ENCODE measurements at regions not wholly inside any gene's neighbourhood (a gene's known extent, or its start where the extent isn't known, plus 50 kb on each side); places are given as distances from the start of the nearest gene placed in this dataset.
A peak's percentile ranks its signal among the peaks of the same experiment; 100 is the strongest.
"Not testable (repeated sequence)": the region's sequence is repeated elsewhere in the genome, so short reads cannot be mapped to it uniquely, and the experiment has no call there.

DNA sequence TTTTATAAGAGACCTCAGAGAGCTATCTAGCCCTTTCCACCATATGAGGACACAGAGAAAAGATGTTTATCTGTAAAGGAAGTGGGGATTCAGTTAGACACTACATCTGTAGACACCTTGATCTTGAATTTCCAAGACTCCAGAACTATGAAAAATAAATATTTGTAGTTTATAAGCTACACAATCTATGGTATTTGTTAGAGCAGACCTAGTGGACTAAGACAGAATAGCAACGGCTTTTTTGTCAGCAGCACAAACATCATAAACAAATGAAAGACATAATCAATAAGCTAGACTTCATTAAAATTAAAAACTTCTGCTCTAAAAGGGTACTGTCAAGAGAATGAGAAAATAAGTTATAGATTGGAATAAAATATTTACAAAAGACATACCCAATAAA lies 810.1 kb downstream of the FSCB start:
- DNase-seq (ENCODE audit: low spot score) = no peak

DNA sequence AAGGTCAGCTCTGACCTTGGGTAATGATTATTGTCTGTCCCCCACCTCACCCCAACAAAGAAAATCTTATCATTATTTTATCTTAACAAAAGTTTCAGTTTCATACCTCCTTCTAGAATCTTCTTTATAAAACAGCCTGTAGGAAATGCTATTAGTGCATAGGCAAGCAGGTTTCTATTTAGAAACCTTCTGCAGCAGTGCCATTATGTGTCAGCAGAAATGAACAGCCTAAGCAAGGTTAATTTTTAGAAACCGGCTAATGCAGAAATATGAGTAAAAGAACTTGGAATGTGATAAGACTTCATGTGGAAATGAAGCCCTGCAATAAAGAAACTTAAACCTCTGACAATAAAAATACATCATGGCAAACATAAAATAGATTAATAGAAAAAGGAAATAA lies 814.4 kb downstream of the FSCB start:
- DNase-seq (ENCODE audit: low spot score) = no peak

DNA sequence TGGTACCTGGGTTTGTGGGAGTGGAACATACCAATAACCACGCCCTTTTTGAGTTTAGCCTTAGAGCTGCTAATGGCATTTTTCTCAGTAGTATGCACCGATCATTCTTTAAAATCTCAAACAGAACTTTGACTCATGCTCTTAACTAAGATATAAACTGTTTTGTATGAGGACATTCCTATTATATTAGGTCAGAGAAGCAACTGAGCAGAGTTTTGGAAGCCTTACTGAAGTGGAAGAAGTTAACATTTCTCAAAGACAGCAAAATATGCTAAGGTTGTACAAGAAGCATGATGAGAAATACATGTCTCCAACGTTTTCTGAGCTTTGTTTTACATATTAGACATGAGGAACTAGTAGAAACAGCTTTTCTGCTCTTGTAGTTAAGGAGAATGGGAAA lies 819.2 kb downstream of the FSCB start:
- no peak for DNase-seq (ENCODE audit: low spot score)

DNA sequence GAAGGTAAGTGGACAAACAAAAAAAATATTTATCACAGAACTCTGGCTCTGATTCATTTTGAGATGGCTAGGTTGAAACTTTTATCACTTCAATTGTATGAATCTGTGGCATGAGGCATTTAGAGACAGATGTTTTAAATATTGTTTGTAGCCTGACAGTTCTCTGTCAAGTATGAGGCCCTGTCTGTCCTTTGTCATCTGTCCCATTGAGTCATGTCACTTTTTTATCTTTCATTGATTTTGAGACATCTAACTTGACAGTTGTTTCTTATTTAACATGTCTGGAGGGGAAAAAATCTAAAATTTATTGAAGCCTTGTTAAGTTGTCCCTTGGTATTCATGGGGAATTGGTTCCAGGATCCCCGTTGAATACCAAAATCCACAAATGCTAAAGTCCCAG lies 829.5 kb downstream of the FSCB start:
- no peak for DNase-seq (ENCODE audit: low spot score)

DNA sequence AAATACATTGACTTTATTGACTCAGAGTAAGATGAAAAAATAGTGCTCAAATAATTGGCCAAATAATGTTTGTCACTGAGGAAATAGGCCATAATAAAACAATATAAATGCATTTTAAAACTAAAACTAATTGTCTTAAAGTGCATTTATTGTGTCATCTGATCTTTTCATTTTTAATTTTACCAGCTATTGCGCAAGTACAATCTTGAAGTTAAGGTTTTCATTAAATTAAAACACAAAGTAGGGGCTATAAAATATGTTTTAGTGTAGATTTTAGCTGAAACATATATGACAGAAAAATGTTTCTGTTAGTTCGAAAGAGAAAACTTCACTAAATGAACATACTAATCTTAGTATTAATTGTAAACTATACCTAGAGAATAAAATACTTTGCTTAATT lies 832.8 kb downstream of the FSCB start:
- no peak for DNase-seq (ENCODE audit: low spot score)

DNA sequence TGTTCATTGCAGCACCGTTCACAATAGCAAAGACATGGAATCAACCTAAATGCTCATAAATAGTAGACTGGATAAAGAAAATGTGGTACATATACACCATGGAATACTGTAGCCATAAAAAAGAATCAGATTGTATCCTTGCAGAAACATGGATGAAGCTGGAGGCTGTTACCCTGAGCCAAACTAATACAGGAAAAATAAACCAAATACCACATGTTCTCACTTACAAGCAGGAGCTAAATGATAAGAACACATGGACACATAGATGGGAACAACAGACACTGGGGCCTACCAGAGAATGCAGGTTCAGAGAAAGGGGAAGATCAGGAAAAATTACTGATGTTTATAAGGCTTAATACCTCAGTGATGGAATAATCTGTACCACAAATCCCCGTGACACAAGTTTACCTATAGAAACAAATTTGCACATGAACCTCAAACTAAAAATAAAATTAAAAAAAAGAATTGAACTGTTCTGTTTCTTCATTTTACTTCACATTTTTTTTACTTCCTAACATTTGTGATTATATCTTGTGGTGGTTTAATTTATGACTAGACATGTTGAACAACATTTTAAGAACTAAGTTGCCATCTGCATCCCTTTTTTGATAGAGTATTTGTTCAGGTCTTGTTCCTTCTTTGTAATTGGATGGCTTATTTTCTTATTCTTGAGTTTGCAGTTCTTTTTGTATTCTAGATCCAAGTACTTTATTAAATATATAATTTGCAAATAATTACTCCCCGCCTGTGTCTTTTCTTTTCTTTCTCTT lies 835.2 kb downstream of the FSCB start:
- no peak for DNase-seq (ENCODE audit: low spot score)

DNA sequence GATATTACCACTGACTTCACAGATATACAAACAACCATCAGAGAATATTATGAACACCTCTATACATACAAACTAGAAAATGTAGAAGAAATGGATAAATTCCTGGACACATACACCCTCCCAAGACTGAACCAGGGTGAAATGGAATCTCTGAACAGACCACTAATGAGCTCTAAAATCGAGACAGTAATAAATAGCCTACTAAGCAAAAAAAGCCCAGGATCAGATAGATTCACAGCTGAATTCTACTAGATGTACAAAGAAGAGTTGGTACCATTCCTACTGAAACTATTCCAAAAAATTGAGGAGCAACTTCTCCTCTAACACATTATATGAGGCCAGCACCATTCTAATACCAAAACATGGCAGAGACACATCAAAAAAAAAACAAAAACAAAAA lies 837.7 kb downstream of the FSCB start:
- no peak for DNase-seq (ENCODE audit: low spot score)

DNA sequence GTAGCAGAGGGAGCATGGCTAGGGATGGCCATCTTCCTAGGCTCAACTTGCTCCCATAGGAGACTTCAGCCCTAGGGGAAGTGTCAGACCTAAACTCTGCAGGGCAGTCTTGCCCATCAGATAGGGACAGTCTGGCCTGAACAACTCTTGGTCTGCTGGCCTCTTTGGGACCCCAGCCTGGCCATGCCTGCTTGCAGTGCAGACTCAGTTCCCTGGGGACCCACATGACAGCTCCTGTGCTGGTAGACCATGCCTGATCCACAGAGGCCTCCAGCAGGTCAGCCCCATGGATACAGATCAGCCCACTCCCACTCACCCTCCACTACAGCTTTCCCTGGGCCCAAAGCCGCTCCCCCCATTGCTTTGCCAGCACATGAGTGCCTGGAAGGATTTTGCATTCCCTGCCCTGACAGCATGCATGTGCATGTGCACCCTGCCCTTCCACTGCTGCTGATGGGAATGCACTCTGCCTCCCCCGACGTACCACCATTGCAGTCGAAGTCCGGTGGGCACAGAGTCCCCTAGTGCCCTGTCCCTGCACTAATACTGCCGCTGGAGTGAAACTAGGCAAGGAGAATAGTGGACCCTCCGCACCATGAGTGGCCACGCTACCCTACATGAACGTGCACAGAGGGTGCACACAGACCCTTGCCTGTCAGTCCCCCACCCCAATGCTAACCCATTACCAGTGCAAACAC lies 841.4 kb downstream of the FSCB start:
- DNase-seq (ENCODE audit: low spot score) = no peak

DNA sequence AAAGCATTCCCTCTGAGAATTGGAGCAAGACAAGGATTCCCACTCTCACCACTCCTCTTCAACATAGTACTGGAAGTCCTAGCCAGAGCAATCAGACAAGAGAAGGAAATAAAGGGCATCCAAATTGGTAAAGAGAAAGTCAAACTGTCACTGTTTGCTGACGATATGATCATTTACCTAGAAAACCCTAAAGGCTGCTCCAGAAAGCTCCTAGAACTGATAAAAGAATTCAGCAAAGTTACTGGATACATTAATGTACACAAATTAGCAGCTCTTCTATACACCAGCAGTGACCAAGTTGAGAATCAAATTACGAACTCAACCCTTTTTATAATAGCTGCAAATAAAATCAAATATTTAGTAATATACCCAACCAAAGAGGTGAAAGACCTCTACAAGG lies 851.9 kb downstream of the FSCB start:
- DNase-seq (ENCODE audit: low spot score) = not testable (repeated sequence)

DNA sequence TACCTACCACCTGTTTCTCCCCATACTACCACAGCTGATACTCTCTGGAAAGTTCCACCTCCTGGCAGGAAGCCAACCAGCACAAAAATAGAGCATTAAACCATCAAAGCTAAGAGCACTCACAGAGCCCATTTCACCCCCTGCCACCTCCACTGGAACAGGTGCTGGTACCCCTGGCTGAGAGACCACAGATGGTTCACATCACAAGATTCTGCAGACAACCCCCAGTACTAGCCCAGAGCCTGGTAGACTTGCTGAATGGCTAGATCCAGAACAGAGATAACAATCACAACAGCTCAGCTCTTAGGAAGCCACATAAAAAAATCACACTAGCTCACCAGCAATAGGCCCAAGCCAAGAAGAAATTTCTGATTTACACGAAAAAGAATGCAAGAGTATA lies 855.2 kb downstream of the FSCB start:
- no peak for DNase-seq (ENCODE audit: low spot score)

DNA sequence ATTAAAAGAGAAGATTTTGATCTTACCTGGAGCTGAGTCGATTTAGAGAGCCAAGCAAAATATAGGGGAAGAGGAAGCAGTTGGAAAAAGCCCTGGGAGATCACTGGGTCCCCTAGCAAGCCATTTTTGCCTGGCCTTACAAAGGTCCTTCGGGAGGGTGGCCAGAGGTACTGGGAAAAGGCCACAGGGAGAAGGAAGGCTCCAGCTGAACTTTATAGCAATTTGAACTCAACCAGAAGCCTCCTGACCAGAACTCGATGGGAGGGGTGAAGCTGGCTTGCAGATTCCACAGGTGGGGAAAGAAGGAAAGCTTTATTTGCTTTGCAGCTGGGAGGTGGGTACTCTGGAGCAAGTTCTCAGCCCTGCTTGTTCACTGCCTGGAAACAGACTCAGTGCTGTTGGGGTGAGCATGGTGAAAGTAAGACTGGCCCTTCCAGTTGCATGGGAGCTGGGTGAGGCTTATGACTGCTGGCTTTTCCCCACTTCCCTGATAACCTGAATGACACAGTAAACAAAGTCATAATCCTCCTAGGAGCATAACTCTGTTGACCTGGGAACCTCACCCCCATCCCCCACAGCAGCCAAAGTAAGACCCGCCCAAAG lies 855.8 kb downstream of the FSCB start:
- DNase-seq (ENCODE audit: low spot score) = peak; percentile 4

DNA sequence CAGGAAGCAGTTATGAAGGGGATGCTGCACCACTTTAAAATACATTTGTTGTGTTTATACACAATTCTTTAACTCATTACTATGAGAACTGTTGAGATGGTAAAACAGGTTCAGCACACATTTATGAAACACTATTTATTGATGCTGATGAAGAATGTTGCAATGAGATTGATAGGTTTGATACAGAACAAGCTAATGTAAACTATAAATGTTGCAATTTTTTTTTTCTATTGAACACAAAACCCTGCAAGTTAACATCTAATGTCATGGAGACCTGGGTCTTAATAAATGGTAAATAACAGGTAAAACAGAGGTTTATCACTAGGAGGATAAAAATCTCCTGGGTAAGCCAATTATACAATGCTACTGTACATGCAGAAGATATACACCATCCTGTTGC lies 857.6 kb downstream of the FSCB start:
- DNase-seq (ENCODE audit: low spot score) = no peak

DNA sequence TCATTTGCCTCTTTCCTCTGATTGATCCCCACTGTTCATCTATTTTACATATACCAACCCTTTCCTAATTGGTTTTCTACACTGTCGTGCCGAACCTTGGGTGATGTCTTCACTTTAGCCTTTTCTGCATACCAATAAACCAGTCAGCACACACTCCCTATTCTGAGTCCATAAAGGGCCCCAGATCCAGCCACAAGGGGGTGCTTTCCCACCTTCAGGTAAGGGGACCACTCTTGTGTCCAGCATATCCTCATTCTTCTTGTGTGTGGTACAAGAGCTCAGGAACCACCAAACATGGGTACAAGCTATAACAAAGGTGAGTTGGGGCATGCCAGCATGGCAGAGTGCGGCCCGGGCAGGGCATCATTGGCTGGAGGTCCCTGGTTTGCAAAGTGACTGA lies 859.8 kb downstream of the FSCB start:
- DNase-seq (ENCODE audit: low spot score) = no peak

DNA sequence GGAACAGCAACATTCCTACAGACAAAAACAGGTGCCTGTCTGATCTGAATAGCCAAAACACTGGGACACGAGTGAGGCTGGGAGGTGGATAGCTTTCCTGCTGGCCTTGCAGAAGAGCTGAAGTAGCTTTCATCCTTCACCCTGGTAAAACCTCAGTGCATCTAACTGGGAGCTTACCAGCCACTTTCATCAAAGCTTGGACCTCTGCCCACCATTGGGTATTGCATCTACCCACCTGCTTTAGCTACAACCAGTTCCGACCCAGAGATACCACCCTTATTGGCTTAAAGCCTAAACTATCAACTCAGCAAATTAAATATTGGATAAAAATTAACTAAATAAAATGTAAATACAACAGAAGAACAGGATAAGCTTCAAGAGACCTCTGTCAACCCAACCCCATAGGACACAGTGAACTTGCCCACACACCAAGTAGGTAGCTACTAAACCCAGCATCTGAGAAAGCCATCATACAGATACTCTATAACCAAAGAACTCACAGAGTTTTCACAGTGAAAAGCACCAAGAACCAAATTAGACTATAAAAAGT lies 866.3 kb downstream of the FSCB start:
- no peak for DNase-seq (ENCODE audit: low spot score)

DNA sequence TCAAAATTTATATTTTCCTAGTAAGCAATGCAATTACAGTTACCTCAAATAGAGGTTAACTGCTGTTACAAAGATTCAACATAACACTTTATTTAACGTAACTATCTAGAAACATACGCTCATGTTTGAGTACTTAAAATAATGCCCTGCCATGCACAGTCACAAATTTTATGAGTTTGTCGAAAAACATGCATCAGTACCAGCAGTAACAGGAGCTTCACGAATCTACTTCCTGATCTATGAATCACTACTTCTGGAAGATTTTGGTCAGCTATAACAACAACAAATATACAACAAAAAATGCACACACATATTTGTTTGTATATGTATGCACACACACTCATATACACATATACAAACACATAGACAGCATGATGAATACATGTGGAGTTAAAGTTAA lies 881.8 kb downstream of the FSCB start:
- DNase-seq (ENCODE audit: low spot score) = no peak

DNA sequence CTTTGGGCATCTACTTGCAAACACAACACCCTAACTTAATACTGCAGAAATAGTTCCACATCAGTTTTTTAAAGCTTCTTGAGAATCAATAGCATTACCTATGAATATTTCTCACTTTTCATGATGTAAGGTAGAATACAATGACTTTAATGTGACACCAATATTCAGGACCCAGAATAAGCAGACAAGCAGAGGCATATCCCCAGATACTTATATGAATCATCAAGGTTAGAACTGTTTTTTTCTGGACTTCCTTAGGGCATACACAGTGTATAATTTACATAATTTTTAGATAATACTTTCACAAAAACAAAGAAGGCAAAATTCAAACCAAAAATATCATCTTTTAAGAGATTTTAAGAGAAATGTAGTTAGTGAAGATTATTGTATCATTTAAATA lies 885.8 kb downstream of the FSCB start:
- no peak for DNase-seq (ENCODE audit: low spot score)

DNA sequence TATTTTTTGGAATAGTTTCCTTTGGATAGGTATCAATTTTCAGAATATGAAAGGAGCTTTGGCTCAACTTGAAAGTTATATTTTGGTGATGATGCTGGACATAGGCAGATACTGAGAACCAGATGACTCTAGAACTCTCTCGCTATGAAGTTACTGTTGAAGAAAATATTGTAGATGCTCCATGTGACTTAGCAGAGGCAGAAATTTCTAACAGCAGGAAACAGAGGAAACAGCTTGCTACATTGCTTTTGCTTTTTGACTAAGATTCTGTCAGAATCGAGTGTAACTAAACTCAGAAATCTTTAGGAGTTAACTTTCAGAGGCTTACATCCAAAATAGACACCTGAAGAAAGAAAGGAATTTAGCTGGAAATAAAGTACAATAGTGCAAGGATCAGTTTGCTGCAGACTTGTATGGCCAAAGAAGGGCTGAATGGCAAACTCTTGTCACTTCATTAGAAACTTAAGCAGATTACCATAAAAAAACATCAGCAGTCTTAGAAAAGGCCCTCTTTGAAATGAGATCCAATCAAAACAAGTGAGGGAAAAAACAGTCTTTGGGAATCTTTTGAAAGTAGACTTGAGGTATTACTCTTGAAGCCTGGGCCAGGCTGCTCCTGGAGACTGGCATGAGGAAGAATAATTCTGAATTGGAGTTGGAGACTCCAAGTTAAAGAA lies 911.8 kb downstream of the FSCB start:
- DNase-seq (ENCODE audit: low spot score) = no peak

DNA sequence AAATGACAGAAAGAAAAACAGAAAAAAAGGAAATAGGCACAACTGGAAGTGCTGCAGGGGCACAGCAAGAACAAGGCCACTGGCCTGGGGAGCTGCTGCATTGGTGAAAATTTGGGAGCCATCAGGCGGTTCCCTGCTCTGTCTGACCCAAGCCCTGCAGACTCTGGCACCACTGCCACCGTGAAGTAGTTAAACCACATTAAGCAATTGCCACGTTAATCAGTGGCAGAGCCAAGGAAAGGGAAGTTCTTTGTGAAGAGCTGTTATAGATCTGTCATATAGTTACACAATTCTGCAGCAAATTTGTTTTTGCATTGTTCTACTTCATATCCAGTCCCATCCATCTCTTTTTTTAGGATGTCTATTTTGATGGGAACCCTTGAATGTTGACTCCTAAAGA lies 915.3 kb downstream of the FSCB start:
- DNase-seq (ENCODE audit: low spot score) = no peak

DNA sequence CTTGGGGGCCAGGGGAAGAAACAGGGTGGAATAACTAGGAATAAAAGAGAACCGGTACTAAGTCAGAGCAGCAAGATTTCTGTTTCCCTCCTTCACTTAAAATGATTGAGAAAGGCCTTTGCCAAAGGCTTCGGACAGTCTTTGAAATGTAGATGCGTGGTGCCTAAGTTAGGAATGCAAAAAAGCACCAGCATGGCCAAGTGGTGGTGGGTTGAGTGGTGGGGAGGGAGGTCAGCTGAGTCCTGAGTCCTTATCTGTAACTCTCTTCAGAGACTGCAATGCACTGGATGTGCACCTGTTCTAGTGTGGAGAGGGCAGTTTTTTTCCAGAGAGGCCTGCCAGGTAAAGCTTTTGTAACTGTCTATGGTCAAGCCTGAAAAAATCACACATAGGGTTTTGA lies 919.9 kb downstream of the FSCB start:
- DNase-seq (ENCODE audit: low spot score) = no peak

DNA sequence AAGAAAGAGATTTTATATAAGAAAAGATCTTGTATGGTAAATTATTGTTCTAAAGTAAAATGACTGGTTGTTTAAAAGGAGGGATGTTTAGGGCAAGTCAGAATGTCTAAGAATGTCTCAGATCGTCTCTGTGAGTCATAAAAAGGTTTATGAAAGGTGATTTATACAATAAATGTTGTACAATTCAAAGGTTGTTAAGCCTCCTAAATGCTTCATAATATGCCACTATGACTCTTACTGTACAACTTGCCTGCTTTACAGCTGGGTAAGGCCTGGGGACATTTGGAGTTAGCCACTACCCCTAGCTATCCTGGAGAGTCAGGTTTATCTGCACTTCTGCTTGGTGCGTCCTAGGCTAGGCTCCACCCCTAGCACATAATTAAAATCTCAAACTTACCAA lies 927.4 kb downstream of the FSCB start:
- DNase-seq (ENCODE audit: low spot score) = no peak

DNA sequence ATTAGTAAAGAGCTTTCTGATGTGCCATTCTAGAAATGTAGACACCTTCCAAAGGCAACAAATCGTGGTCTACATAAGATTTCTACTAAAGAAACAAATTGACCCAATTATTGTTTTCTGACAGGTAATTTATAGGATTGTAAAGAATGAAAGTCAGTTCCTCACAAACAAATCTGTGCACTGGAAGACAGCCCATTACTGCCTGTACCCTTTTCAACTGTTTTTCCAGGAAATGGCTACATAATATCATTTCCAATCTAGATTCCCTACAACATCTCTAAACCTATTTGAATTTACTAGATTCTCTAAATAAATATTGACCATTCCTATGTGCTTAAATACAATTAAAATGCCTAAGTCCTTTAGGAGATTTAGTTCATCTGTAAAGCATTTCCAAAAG lies 939.1 kb downstream of the FSCB start:
- DNase-seq (ENCODE audit: low spot score) = no peak

DNA sequence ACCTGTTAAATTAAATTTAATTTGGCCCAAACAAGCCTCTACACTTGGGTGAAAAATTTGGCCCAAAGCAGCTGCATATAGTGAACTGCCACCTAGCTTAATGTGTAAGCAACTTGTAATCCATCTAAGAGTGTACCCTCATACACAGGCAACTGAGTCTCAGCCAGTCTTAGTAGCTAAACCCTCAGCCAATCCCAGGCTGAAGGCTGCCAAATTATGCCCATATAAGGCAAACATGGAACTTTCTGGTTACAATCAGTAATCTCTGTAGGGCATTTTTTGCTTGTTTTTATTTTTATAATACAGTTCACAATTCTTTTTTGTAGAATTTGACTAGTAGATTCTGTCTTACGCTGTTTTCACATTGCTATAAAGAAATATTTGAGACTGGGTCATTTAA lies 958.7 kb downstream of the FSCB start:
- DNase-seq (ENCODE audit: low spot score) = no peak

DNA sequence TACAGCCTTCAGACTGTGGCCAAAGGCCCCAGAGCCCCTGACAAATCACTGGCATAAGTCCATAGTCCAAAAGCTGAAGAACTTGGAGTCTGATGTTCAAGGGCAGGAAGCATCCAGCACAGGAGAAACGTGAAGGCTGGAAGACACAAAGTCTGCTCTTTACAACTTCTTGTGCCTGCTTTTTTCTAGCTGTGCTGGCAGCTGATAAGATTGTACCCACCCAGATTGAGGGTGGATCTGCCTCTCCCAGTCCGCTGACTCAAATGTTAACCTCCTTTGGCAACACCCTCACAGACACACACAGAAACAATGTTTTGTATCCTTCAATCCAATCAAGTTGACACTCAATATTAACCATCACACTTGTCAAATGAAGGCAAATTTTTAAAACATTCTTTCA lies 959.5 kb downstream of the FSCB start:
- DNase-seq (ENCODE audit: low spot score) = not testable (repeated sequence)

Data from HuH-7 (cell line).